ENCODE measurements at regions not wholly inside any gene's neighbourhood (a gene's known extent, or its start where the extent isn't known, plus 50 kb on each side); places are given as distances from the start of the nearest gene placed in this dataset.

GRCh38 chr3:28726840-28727239 lies 378.2 kb upstream of the AZI2 start:
- H3K9me3 ChIP-seq (ENCODE audit: control insufficient read depth, insufficient read depth, low read length): no peaks in the 10 kb centered on the region
- no peak overlapping the region for H3K27ac ChIP-seq (ENCODE audit: low read depth, low read length)
- no peak overlapping the region for H3K9ac ChIP-seq (ENCODE audit: low read depth, low read length)
- H3K4me1 ChIP-seq (ENCODE audit: control insufficient read depth, insufficient read depth, low read length): no peaks in the 10 kb centered on the region
- H3K4me3 ChIP-seq (ENCODE audit: low read depth, low read length): no peak overlapping the region
- no peaks in the 10 kb centered on the region for H3K27me3 ChIP-seq (ENCODE audit: control insufficient read depth, insufficient read depth, low read length)
- no peaks in the 10 kb centered on the region for H3K36me3 ChIP-seq (ENCODE audit: control insufficient read depth, insufficient read depth, low read length)

- Histone ChIP-seq H3K4me1 (ENCODE audit: control insufficient read depth, insufficient read depth, low read length) (no peaks in the 10 kb centered on the region), H3K27me3 (ENCODE audit: control insufficient read depth, insufficient read depth, low read length) (no peaks in the 10 kb centered on the region), H3K36me3 (ENCODE audit: control insufficient read depth, insufficient read depth, low read length) (no peaks in the 10 kb centered on the region), H3K27ac (ENCODE audit: low read depth, low read length) (no peak overlapping the region), H3K9ac (ENCODE audit: low read depth, low read length) (no peak overlapping the region), H3K4me3 (ENCODE audit: low read depth, low read length) (no peak overlapping the region), H3K9me3 (ENCODE audit: control insufficient read depth, insufficient read depth, low read length) (no peaks in the 10 kb centered on the region)
Observed at GRCh38 chr3:28727307-28727706, 378.7 kb upstream of the AZI2 start.

- H3K27ac ChIP-seq (ENCODE audit: low read depth, low read length): no peak overlapping the region
- no peaks in the 10 kb centered on the region for H3K4me1 ChIP-seq (ENCODE audit: control insufficient read depth, insufficient read depth, low read length)
- H3K9me3 ChIP-seq (ENCODE audit: control insufficient read depth, insufficient read depth, low read length): no peaks in the 10 kb centered on the region
- H3K27me3 ChIP-seq (ENCODE audit: control insufficient read depth, insufficient read depth, low read length): no peaks in the 10 kb centered on the region
- H3K4me3 ChIP-seq (ENCODE audit: low read depth, low read length): no peak overlapping the region
- H3K36me3 ChIP-seq (ENCODE audit: control insufficient read depth, insufficient read depth, low read length): no peaks in the 10 kb centered on the region
- no peak overlapping the region for H3K9ac ChIP-seq (ENCODE audit: low read depth, low read length)
Observed at GRCh38 chr3:28738425-28738824, 389.8 kb upstream of the AZI2 start.

- no peaks in the 10 kb centered on the region for H3K9me3 ChIP-seq (ENCODE audit: control insufficient read depth, insufficient read depth, low read length)
- H3K27ac ChIP-seq (ENCODE audit: low read depth, low read length): no peak overlapping the region
- H3K36me3 ChIP-seq (ENCODE audit: control insufficient read depth, insufficient read depth, low read length): no peaks in the 10 kb centered on the region
- H3K4me1 ChIP-seq (ENCODE audit: control insufficient read depth, insufficient read depth, low read length): no peaks in the 10 kb centered on the region
- H3K27me3 ChIP-seq (ENCODE audit: control insufficient read depth, insufficient read depth, low read length): no peaks in the 10 kb centered on the region
- no peak overlapping the region for H3K9ac ChIP-seq (ENCODE audit: low read depth, low read length)
- H3K4me3 ChIP-seq (ENCODE audit: low read depth, low read length): no peak overlapping the region
Observed at GRCh38 chr3:28739647-28740046, 391.0 kb upstream of the AZI2 start.

GRCh38 chr3:28743271-28743670 lies 394.6 kb upstream of the AZI2 start:
- H3K9ac ChIP-seq (ENCODE audit: low read depth, low read length): no peak overlapping the region
- no peak overlapping the region for H3K27ac ChIP-seq (ENCODE audit: low read depth, low read length)
- H3K36me3 ChIP-seq (ENCODE audit: control insufficient read depth, insufficient read depth, low read length): no peaks in the 10 kb centered on the region
- no peaks in the 10 kb centered on the region for H3K27me3 ChIP-seq (ENCODE audit: control insufficient read depth, insufficient read depth, low read length)
- H3K9me3 ChIP-seq (ENCODE audit: control insufficient read depth, insufficient read depth, low read length): no peaks in the 10 kb centered on the region
- peaks cover 3% of the 10 kb centered on the region; the same call in 1 of the 2 replicates for H3K4me1 ChIP-seq (ENCODE audit: control insufficient read depth, insufficient read depth, low read length)
- no peak overlapping the region for H3K4me3 ChIP-seq (ENCODE audit: low read depth, low read length)

GRCh38 chr3:28743831-28744230 lies 395.2 kb upstream of the AZI2 start:
- H3K27ac ChIP-seq (ENCODE audit: low read depth, low read length): no peak overlapping the region
- H3K9ac ChIP-seq (ENCODE audit: low read depth, low read length): no peak overlapping the region
- no peaks in the 10 kb centered on the region for H3K36me3 ChIP-seq (ENCODE audit: control insufficient read depth, insufficient read depth, low read length)
- peaks cover 3% of the 10 kb centered on the region; the same call in 1 of the 2 replicates for H3K4me1 ChIP-seq (ENCODE audit: control insufficient read depth, insufficient read depth, low read length)
- H3K27me3 ChIP-seq (ENCODE audit: control insufficient read depth, insufficient read depth, low read length): no peaks in the 10 kb centered on the region
- no peaks in the 10 kb centered on the region for H3K9me3 ChIP-seq (ENCODE audit: control insufficient read depth, insufficient read depth, low read length)
- H3K4me3 ChIP-seq (ENCODE audit: low read depth, low read length): no peak overlapping the region

- Histone ChIP-seq H3K4me3 (ENCODE audit: low read depth, low read length) (no peak overlapping the region), H3K4me1 (ENCODE audit: control insufficient read depth, insufficient read depth, low read length) (peaks cover 6% of the 10 kb centered on the region; the same call in 1 of the 2 replicates), H3K9ac (ENCODE audit: low read depth, low read length) (no peak overlapping the region), H3K36me3 (ENCODE audit: control insufficient read depth, insufficient read depth, low read length) (no peaks in the 10 kb centered on the region), H3K27ac (ENCODE audit: low read depth, low read length) (no peak overlapping the region), H3K9me3 (ENCODE audit: control insufficient read depth, insufficient read depth, low read length) (no peaks in the 10 kb centered on the region), H3K27me3 (ENCODE audit: control insufficient read depth, insufficient read depth, low read length) (no peaks in the 10 kb centered on the region)
Observed at GRCh38 chr3:28745436-28745835, 396.8 kb upstream of the AZI2 start.

- Histone ChIP-seq H3K9ac (ENCODE audit: low read depth, low read length) (no peak overlapping the region), H3K36me3 (ENCODE audit: control insufficient read depth, insufficient read depth, low read length) (no peaks in the 10 kb centered on the region), H3K4me1 (ENCODE audit: control insufficient read depth, insufficient read depth, low read length) (peaks cover 6% of the 10 kb centered on the region; the same call in 1 of the 2 replicates), H3K9me3 (ENCODE audit: control insufficient read depth, insufficient read depth, low read length) (peaks cover 4% of the 10 kb centered on the region; the same call in 1 of the 2 replicates), H3K27ac (ENCODE audit: low read depth, low read length) (no peak overlapping the region), H3K27me3 (ENCODE audit: control insufficient read depth, insufficient read depth, low read length) (no peaks in the 10 kb centered on the region), H3K4me3 (ENCODE audit: low read depth, low read length) (no peak overlapping the region)
Observed at GRCh38 chr3:28745916-28746617, 397.4 kb upstream of the AZI2 start.

- Histone ChIP-seq H3K36me3 (ENCODE audit: control insufficient read depth, insufficient read depth, low read length) (no peaks in the 10 kb centered on the region), H3K27me3 (ENCODE audit: control insufficient read depth, insufficient read depth, low read length) (no peaks in the 10 kb centered on the region), H3K9me3 (ENCODE audit: control insufficient read depth, insufficient read depth, low read length) (peaks cover 5% of the 10 kb centered on the region; the same call in 1 of the 2 replicates), H3K4me1 (ENCODE audit: control insufficient read depth, insufficient read depth, low read length) (peaks cover 6% of the 10 kb centered on the region; the same call in 1 of the 2 replicates), H3K9ac (ENCODE audit: low read depth, low read length) (no peak overlapping the region), H3K27ac (ENCODE audit: low read depth, low read length) (no peak overlapping the region), H3K4me3 (ENCODE audit: low read depth, low read length) (no peak overlapping the region)
Observed at GRCh38 chr3:28746990-28747389, 398.4 kb upstream of the AZI2 start.

- Histone ChIP-seq H3K4me1 (ENCODE audit: control insufficient read depth, insufficient read depth, low read length) (0 out of 2 replicates have a peak, but pooled peaks cover 3% of the 10 kb centered on the region), H3K27ac (ENCODE audit: low read depth, low read length) (no peak overlapping the region), H3K4me3 (ENCODE audit: low read depth, low read length) (no peak overlapping the region), H3K9ac (ENCODE audit: low read depth, low read length) (no peak overlapping the region), H3K27me3 (ENCODE audit: control insufficient read depth, insufficient read depth, low read length) (no peaks in the 10 kb centered on the region), H3K36me3 (ENCODE audit: control insufficient read depth, insufficient read depth, low read length) (no peaks in the 10 kb centered on the region), H3K9me3 (ENCODE audit: control insufficient read depth, insufficient read depth, low read length) (peaks cover 5% of the 10 kb centered on the region; the same call in 1 of the 2 replicates)
Observed at GRCh38 chr3:28751864-28752263, 403.2 kb upstream of the AZI2 start.

- no peaks in the 10 kb centered on the region for H3K36me3 ChIP-seq (ENCODE audit: control insufficient read depth, insufficient read depth, low read length)
- H3K27ac ChIP-seq (ENCODE audit: low read depth, low read length): no peak overlapping the region
Observed at GRCh38 chr3:28752290-28752689, 403.7 kb upstream of the AZI2 start.

More at GRCh38 chr3:28752290-28752689, 403.7 kb upstream of the AZI2 start:
- no peak overlapping the region for H3K9ac ChIP-seq (ENCODE audit: low read depth, low read length)
- peaks cover 5% of the 10 kb centered on the region; the same call in 1 of the 2 replicates for H3K9me3 ChIP-seq (ENCODE audit: control insufficient read depth, insufficient read depth, low read length)
- 0 out of 2 replicates have a peak, but pooled peaks cover 3% of the 10 kb centered on the region for H3K4me1 ChIP-seq (ENCODE audit: control insufficient read depth, insufficient read depth, low read length)
- no peak overlapping the region for H3K4me3 ChIP-seq (ENCODE audit: low read depth, low read length)
- no peaks in the 10 kb centered on the region for H3K27me3 ChIP-seq (ENCODE audit: control insufficient read depth, insufficient read depth, low read length)
